ENCODE measurements at regions not wholly inside any gene's neighbourhood (a gene's known extent, or its start where the extent isn't known, plus 50 kb on each side); places are given as distances from the start of the nearest gene placed in this dataset.

DNA sequence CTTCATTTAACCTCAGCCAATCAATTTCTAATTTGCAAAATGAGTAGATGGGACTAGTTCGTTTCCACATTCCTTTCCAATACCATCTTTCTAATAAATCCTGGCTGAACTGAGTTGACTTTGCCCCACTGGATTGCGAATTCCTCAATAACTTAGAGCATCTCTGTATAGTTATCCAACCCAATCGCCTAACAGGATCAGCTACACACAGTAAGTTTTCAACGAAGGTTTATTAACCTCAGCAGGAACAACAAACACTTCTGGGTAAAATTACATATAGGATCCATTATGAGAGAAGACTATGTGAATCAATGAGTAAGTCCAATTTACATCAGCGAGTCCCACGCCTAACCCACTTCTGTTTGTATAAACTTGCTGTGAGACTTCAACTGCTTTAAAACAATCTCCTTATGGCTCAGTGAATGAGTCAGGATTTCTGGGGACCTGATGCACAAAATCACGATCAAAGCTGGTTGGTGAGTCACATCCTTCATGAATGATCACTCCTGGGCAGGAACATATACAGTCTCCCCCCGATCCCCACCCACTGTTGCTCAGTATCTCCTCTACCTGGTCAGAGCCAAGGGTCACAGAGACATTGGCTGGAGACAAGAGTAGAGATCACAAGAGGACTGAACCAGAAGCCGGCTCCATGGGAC is 142.8 kb downstream of the EDEM1 start:
- TF ChIP-seq, protein P1, sequence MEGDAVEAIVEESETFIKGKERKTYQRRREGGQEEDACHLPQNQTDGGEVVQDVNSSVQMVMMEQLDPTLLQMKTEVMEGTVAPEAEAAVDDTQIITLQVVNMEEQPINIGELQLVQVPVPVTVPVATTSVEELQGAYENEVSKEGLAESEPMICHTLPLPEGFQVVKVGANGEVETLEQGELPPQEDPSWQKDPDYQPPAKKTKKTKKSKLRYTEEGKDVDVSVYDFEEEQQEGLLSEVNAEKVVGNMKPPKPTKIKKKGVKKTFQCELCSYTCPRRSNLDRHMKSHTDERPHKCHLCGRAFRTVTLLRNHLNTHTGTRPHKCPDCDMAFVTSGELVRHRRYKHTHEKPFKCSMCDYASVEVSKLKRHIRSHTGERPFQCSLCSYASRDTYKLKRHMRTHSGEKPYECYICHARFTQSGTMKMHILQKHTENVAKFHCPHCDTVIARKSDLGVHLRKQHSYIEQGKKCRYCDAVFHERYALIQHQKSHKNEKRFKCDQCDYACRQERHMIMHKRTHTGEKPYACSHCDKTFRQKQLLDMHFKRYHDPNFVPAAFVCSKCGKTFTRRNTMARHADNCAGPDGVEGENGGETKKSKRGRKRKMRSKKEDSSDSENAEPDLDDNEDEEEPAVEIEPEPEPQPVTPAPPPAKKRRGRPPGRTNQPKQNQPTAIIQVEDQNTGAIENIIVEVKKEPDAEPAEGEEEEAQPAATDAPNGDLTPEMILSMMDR (IDR thresholded peaks at IDR 0.05): no peak
- TF ChIP-seq POLR2A (IDR thresholded peaks at IDR 0.05): no peak
- no peak for TF ChIP-seq EP300 (IDR thresholded peaks at IDR 0.05)
